ENCODE measurements at regions not wholly inside any gene's neighbourhood (a gene's known extent, or its start where the extent isn't known, plus 50 kb on each side); places are given as distances from the start of the nearest gene placed in this dataset.

GRCh38 chr3:147159141-147159540 is 247.2 kb downstream of the ZIC4 start:
- TF ChIP-seq REST (IDR thresholded peaks at IDR 0.05; ENCODE audit: low read depth, low read length) (no peak), EP300 (IDR thresholded peaks at IDR 0.05; ENCODE audit: borderline replicate concordance in 1 of 2, control insufficient read depth in 1 of 2, low read depth in 2 of 2, low read length in 2 of 2) (no peak), ZNF592 (IDR thresholded peaks at IDR 0.05) (no peak), CTCF (IDR thresholded peaks at IDR 0.05 in 2 of 3, conservative IDR thresholded peaks at IDR 0.05 in 1 of 3; ENCODE audit: control insufficient read depth in 2 of 3, extremely low read depth in 1 of 3, insufficient read depth in 1 of 3, low read depth in 3 of 3, low read length in 3 of 3) (no peak), EZH2 (IDR thresholded peaks at IDR 0.05; ENCODE audit: borderline replicate concordance, control insufficient read depth, low read depth, low read length) (no peak)
